Panc1 (cell line): ENCODE measurements at regions not wholly inside any gene's neighbourhood (a gene's known extent, or its start where the extent isn't known, plus 50 kb on each side); places are given as distances from the start of the nearest gene placed in this dataset.

Source experiments
- ATAC-seq: fragments of 200-7000 bp; cut with Tn5 transposase; 2 replicates; pipeline ENCODE4 v1.9.1; 2020; ENCODE audit warnings: mild to moderate bottlenecking, moderate library complexity
- BruUV-seq: library from RNA; stranded (reverse); fragments of 400-500 nt; replicated peaks from 2 replicates; lab custom pipeline; 2021; lab: Mats Ljungman, UMichigan
- CTCF ChIA-PET: fragments of 300-600 bp; sonication (Branson Sonifier 250); formaldehyde crosslinking; loops from one replicate; lab custom pipeline; 2022; ENCODE audit warnings: antibody characterized with exemption; lab: Charles Lee
- POLR2A ChIA-PET: fragments of 300-600 bp; sonication (Branson Sonifier 250); formaldehyde crosslinking; loops from one replicate; lab custom pipeline; 2022; ENCODE audit warnings: antibody characterized with exemption; lab: Charles Lee
- DNase-seq: peaks from one replicate; pipeline ENCODE4 v3.0.0-alpha.2; 2010; ENCODE audit warnings: low read depth, low spot score
- H3K27ac ChIP-seq: 2 replicates; pipeline ENCODE4 v1.5.1; 2011; ENCODE audit warnings: mild to moderate bottlenecking, low read length, inconsistent platforms
- H3K27me3 ChIP-seq: fragments of 200-500 bp; sonication (Bioruptor generic); 2 replicates; pipeline ENCODE4 v1.6.0; 2014; ENCODE audit warnings: low read length, inconsistent platforms; ENCODE audit not compliant: control insufficient read depth, insufficient read depth
- H3K36me3 ChIP-seq: fragments of 200-500 bp; sonication (Bioruptor generic); 2 replicates; pipeline ENCODE4 v1.5.1; 2014; ENCODE audit warnings: inconsistent platforms, mild to moderate bottlenecking, low read length, moderate library complexity; ENCODE audit not compliant: control insufficient read depth, insufficient read depth
- H3K4me1 ChIP-seq: 2 replicates; pipeline ENCODE4 v1.5.1; 2011; ENCODE audit warnings: inconsistent platforms, mild to moderate bottlenecking, low read length, moderate library complexity; ENCODE audit not compliant: control insufficient read depth, insufficient read depth
- H3K4me3 ChIP-seq, 2 experiments: 2 replicates each; pipeline ENCODE4 v1.5.1; 2011 to 2012; ENCODE audit warnings: low read depth in 2 of 2, low read length in 2 of 2, mild to moderate bottlenecking in 2 of 2, inconsistent platforms in 1 of 2, moderate library complexity in 1 of 2
- H3K9me3 ChIP-seq: fragments of 200-500 bp; sonication (Bioruptor generic); 2 replicates; pipeline ENCODE4 v1.5.1; 2014; ENCODE audit warnings: low read depth, mild to moderate bottlenecking, inconsistent platforms, low read length, moderate library complexity; ENCODE audit not compliant: control insufficient read depth, insufficient read depth
- CTCF ChIP-seq: fragments of 450-650 bp; IDR thresholded peaks from 2 replicates; pipeline ENCODE4 v1.5.1; 2017; ENCODE audit warnings: mild to moderate bottlenecking
- POLR2AphosphoS5 ChIP-seq: IDR thresholded peaks from 2 replicates; pipeline ENCODE4 v1.6.1; 2012; ENCODE audit warnings: mild to moderate bottlenecking, low read depth, low read length, moderate library complexity
- SIN3A ChIP-seq: IDR thresholded peaks from 2 replicates; pipeline ENCODE4 v1.6.1; 2012; ENCODE audit warnings: low read depth, mild to moderate bottlenecking, low read length, moderate library complexity, borderline replicate concordance; ENCODE audit not compliant: insufficient read depth
- TCF7L2 ChIP-seq: IDR thresholded peaks from 2 replicates; pipeline ENCODE4 v1.6.1; 2011; ENCODE audit warnings: mild to moderate bottlenecking, low read depth, low read length, inconsistent platforms
- in situ Hi-C: cut with HindIII; loops from 2 replicates; pipeline ENCODE4 v1.10.0; 2016; ENCODE audit warnings: low sequenced_read_pairs, low pct_unique_long_range_greater_than_20kb
- intact Hi-C: fragments of 100-400 bp; cut with micrococcal nuclease; formaldehyde crosslinking; loops from one replicate; pipeline ENCODE4 v1.10.0; 2022; ENCODE audit not compliant: unreplicated experiment
- TF ChIP-seq, protein P1 (sequence below), 2 experiments: IDR thresholded peaks; 2 replicates each; pipeline ENCODE4 v1.6.1; 2011 to 2012; ENCODE audit warnings: low read depth in 2 of 2, control low read depth in 1 of 2, low read length in 1 of 2, mild to moderate bottlenecking in 1 of 2, moderate library complexity in 1 of 2; ENCODE audit not compliant: insufficient read depth in 1 of 2

DNA sequence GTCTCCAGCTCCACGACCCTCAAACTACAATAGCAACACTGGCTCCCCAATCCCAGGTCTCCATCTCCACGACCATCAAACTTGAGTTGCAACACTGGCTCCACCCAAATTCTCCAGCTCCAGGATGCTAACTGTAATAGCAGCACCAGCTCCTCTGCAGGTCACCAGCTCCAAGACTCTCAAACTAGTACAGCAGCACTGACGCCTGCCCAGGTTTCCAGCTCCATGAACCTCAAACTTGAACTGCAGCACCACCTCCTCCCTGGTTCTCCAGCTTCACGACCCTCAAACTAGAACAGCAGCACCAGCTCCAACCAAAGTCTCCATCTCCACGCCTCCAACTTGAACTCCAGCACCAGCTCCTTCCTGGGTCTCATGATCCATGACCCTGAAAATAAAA, 353.8 kb downstream of the PREX1 start:
- POLR2A ChIA-PET: no interaction called here
- in situ Hi-C loops (no loop called here), intact Hi-C loops (no loop called here)
- no peaks in the 10 kb centered on the region for H3K36me3 ChIP-seq
- ATAC-seq (no peak), DNase-seq (no peak)
- TF ChIP-seq POLR2AphosphoS5: no peak
- no peak for TF ChIP-seq CTCF
- TF ChIP-seq, protein P1, sequence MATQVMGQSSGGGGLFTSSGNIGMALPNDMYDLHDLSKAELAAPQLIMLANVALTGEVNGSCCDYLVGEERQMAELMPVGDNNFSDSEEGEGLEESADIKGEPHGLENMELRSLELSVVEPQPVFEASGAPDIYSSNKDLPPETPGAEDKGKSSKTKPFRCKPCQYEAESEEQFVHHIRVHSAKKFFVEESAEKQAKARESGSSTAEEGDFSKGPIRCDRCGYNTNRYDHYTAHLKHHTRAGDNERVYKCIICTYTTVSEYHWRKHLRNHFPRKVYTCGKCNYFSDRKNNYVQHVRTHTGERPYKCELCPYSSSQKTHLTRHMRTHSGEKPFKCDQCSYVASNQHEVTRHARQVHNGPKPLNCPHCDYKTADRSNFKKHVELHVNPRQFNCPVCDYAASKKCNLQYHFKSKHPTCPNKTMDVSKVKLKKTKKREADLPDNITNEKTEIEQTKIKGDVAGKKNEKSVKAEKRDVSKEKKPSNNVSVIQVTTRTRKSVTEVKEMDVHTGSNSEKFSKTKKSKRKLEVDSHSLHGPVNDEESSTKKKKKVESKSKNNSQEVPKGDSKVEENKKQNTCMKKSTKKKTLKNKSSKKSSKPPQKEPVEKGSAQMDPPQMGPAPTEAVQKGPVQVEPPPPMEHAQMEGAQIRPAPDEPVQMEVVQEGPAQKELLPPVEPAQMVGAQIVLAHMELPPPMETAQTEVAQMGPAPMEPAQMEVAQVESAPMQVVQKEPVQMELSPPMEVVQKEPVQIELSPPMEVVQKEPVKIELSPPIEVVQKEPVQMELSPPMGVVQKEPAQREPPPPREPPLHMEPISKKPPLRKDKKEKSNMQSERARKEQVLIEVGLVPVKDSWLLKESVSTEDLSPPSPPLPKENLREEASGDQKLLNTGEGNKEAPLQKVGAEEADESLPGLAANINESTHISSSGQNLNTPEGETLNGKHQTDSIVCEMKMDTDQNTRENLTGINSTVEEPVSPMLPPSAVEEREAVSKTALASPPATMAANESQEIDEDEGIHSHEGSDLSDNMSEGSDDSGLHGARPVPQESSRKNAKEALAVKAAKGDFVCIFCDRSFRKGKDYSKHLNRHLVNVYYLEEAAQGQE (IDR thresholded peaks at IDR 0.05; ENCODE audit: insufficient read depth in 1 of 2, low read depth in 2 of 2, low read length in 1 of 2): no peak
- TF ChIP-seq SIN3A: no peak
- no peak for TF ChIP-seq TCF7L2
- H3K27me3 ChIP-seq: peaks cover 19% of the 10 kb centered on the region
- no peak overlapping the region for H3K27ac ChIP-seq
- H3K9me3 ChIP-seq: no peaks in the 10 kb centered on the region
- no TSS peak for BruUV-seq
- CTCF ChIA-PET: no interaction called here
- no peaks in the 10 kb centered on the region for H3K4me1 ChIP-seq
- H3K4me3 ChIP-seq: no peak overlapping the region

- Histone ChIP-seq H3K4me1 (no peaks in the 10 kb centered on the region), H3K9me3 (no peaks in the 10 kb centered on the region), H3K27ac (no peak overlapping the region), H3K36me3 (no peaks in the 10 kb centered on the region), H3K27me3 (peaks cover 19% of the 10 kb centered on the region), H3K4me3 (no peak overlapping the region)
- ATAC-seq (no peak), DNase-seq (no peak)
- no TSS peak for BruUV-seq
- CTCF ChIA-PET: interaction anchor here (1.1 kb wide), 1 partner anchor 149 kb away, joined by 3 read pairs; no protein-coding TSS in a partner anchor
- POLR2A ChIA-PET: no interaction called here
- TF ChIP-seq, protein P1 (IDR thresholded peaks at IDR 0.05; ENCODE audit: insufficient read depth in 1 of 2, low read depth in 2 of 2, low read length in 1 of 2): no peak
- no peak for TF ChIP-seq CTCF
- intact Hi-C loops (no loop called here), in situ Hi-C loops (no loop called here)
Observed at GRCh38 chr20:48471759-48472408, 355.9 kb downstream of the PREX1 start.
